ENCODE measurements at regions not wholly inside any gene's neighbourhood (a gene's known extent, or its start where the extent isn't known, plus 50 kb on each side); places are given as distances from the start of the nearest gene placed in this dataset.
"Not testable (repeated sequence)": the region's sequence is repeated elsewhere in the genome, so short reads cannot be mapped to it uniquely, and the experiment has no call there.

GRCh38 chr17:31798205-31798724, 60.8 kb downstream of the COPRS start:
- Histone ChIP-seq H4K20me1 (ENCODE audit: low read depth) (no peaks in the 10 kb centered on the region), H3K4me2 (no peak overlapping the region), H3K27ac (no peak overlapping the region), H3K27me3 (no peaks in the 10 kb centered on the region), H3K4me1 (no peaks in the 10 kb centered on the region), H3K36me3 (no peaks in the 10 kb centered on the region), H2AFZ (replicated peaks) (no peak overlapping the region), H3K9ac (no peak overlapping the region), H3K79me2 (ENCODE audit: low read depth) (no peaks in the 10 kb centered on the region), H3K4me3 (no peak overlapping the region), H3K9me3 (ENCODE audit: low read depth) (no peaks in the 10 kb centered on the region), H3F3A (ENCODE audit: low read depth) (no peaks in the 10 kb centered on the region)
- peaks cover 6% of the 10 kb centered on the region for H3K27me3 Mint-ChIP-seq (ENCODE audit: insufficient read depth, low read depth)
- H3K4me3 Mint-ChIP-seq: no peak overlapping the region
- TF ChIP-seq EZH2 (IDR thresholded peaks at IDR 0.05) (no peak), CTCF (IDR thresholded peaks at IDR 0.05) (no peak), EZH2phosphoT487 (IDR thresholded peaks at IDR 0.05) (no peak)
- peaks cover 5% of the 10 kb centered on the region for H3K4me1 Mint-ChIP-seq
- H3K27ac Mint-ChIP-seq: peak overlapping the region; percentile 51
- no peaks in the 10 kb centered on the region for H3K36me3 Mint-ChIP-seq
- no peak for DNase-seq (ENCODE audit: low spot score)
- no peaks in the 10 kb centered on the region for H3K9me3 Mint-ChIP-seq

GRCh38 chr17:31795941-31796340, 63.1 kb downstream of the COPRS start:
- H4K20me1 ChIP-seq (ENCODE audit: low read depth); H3K36me3 Mint-ChIP-seq; H3K9me3 ChIP-seq (ENCODE audit: low read depth); H3K4me3 ChIP-seq; H3K4me1 ChIP-seq; H3K9ac ChIP-seq; H3F3A ChIP-seq (ENCODE audit: low read depth); H3K4me3 Mint-ChIP-seq; H3K9me3 Mint-ChIP-seq; H3K36me3 ChIP-seq; H3K27ac Mint-ChIP-seq; H3K79me2 ChIP-seq (ENCODE audit: low read depth); H3K4me2 ChIP-seq; H3K27ac ChIP-seq; H2AFZ ChIP-seq (replicated peaks); H3K27me3 Mint-ChIP-seq (ENCODE audit: insufficient read depth, low read depth); H3K4me1 Mint-ChIP-seq; H3K27me3 ChIP-seq; DNase-seq (ENCODE audit: low spot score): not testable (repeated sequence)

GRCh38 chr17:31794111-31794510, 64.9 kb downstream of the COPRS start:
- no peaks in the 10 kb centered on the region for H3K4me1 ChIP-seq
- H3K79me2 ChIP-seq (ENCODE audit: low read depth): no peaks in the 10 kb centered on the region

GRCh38 chr17:31793634-31794033, 65.4 kb downstream of the COPRS start:
- not testable (repeated sequence) for H3K4me2 ChIP-seq; H3F3A ChIP-seq (ENCODE audit: low read depth); H3K4me3 Mint-ChIP-seq; H3K27me3 ChIP-seq; H3K36me3 ChIP-seq; DNase-seq (ENCODE audit: low spot score); H3K9me3 Mint-ChIP-seq; H3K4me1 Mint-ChIP-seq; H3K27ac Mint-ChIP-seq; H4K20me1 ChIP-seq (ENCODE audit: low read depth); H3K36me3 Mint-ChIP-seq; H3K4me1 ChIP-seq; H3K4me3 ChIP-seq; H3K27ac ChIP-seq; H3K27me3 Mint-ChIP-seq (ENCODE audit: insufficient read depth, low read depth); H3K79me2 ChIP-seq (ENCODE audit: low read depth); H3K9ac ChIP-seq; H2AFZ ChIP-seq (replicated peaks); H3K9me3 ChIP-seq (ENCODE audit: low read depth)

More at GRCh38 chr17:31794111-31794510, 64.9 kb downstream of the COPRS start:
- Histone ChIP-seq H2AFZ (replicated peaks) (no peak overlapping the region), H3K9me3 (ENCODE audit: low read depth) (no peaks in the 10 kb centered on the region), H3F3A (ENCODE audit: low read depth) (no peaks in the 10 kb centered on the region), H3K4me3 (no peak overlapping the region), H3K4me2 (no peak overlapping the region), H4K20me1 (ENCODE audit: low read depth) (no peaks in the 10 kb centered on the region), H3K9ac (no peak overlapping the region), H3K27ac (no peak overlapping the region), H3K27me3 (no peaks in the 10 kb centered on the region), H3K36me3 (no peaks in the 10 kb centered on the region)
- Mint-ChIP-seq H3K36me3 (no peaks in the 10 kb centered on the region), H3K4me3 (no peak overlapping the region), H3K27ac (no peak overlapping the region), H3K4me1 (peaks cover 5% of the 10 kb centered on the region), H3K27me3 (ENCODE audit: insufficient read depth, low read depth) (peaks cover 6% of the 10 kb centered on the region), H3K9me3 (no peaks in the 10 kb centered on the region)
- DNase-seq (ENCODE audit: low spot score): no peak
- no peak for TF ChIP-seq EZH2phosphoT487 (IDR thresholded peaks at IDR 0.05)
- TF ChIP-seq CTCF (IDR thresholded peaks at IDR 0.05): no peak
- no peak for TF ChIP-seq EZH2 (IDR thresholded peaks at IDR 0.05)
